GM08714 (cell line): ENCODE measurements at regions not wholly inside any gene's neighbourhood (a gene's known extent, or its start where the extent isn't known, plus 50 kb on each side); places are given as distances from the start of the nearest gene placed in this dataset.
"Not testable (repeated sequence)": the region's sequence is repeated elsewhere in the genome, so short reads cannot be mapped to it uniquely, and the experiment has no call there.

ENCODE experiments used
- H3K4me3 ChIP-seq: fragments of 200-500 bp; sonication (Bioruptor generic); 2 replicates; pipeline ENCODE4 v1.5.1; 2014; ENCODE audit warnings: mild to moderate bottlenecking, low read length, inconsistent platforms
- ZNF274 ChIP-seq: IDR thresholded peaks from 2 replicates; pipeline ENCODE4 v1.6.1; 2012; ENCODE audit warnings: mild to moderate bottlenecking, low read depth, low read length

DNA sequence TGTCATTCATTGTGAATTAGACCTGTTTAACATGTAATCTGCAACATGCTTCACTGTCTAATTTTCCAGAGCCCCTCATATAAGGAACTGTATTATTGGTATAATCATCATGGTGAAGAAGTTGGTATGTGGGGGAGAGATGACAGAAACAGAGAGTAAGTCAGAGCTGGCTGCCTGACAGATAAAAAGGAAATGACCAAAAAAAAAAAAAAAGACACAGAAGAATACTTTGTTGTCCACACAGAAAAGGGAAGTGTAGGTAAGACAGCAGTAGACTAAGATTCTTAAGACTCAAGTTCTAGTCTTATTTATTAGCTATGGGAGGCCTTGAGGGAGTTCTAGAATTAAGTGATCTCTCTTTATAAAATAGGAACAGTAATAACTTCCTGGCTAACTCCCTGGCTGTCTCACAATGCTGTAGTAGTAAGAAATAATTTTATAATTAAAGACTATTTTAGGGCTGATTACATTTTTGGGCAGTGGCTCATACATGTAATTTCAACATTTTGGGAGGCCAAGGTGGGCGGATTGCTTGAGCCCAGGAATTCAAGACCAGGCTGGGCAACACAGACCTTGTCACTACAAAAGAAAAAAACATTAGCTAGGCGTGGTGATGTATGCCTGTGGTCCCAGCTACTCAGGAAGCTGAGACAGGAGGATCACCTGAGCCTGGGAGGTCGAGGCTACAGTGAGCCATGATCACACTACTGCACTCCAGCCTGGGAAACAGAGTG is 102.5 kb downstream of the PRL start:
- H3K4me3 ChIP-seq: no peak overlapping the region
- no peak for TF ChIP-seq ZNF274

DNA sequence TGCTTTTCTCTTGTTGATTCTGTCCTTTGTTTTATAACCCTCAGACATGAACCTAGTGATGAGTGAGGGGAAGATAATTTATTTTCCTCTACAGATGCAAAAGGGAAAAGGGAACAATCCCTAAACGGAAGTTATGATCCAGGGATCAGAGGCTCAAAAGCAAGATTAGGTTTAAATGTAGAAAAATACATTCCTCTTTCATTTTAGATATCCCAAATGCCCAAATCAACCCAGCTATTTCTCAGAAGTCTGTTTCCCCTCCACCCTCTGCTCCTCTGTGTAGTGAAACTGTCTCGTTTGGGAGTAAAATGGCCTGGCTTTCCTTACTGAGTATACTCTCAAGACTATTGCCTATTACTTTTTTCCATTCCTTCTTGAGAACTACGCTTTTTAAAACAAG is 97.1 kb downstream of the PRL start:
- TF ChIP-seq ZNF274: no peak
- no peak overlapping the region for H3K4me3 ChIP-seq

DNA sequence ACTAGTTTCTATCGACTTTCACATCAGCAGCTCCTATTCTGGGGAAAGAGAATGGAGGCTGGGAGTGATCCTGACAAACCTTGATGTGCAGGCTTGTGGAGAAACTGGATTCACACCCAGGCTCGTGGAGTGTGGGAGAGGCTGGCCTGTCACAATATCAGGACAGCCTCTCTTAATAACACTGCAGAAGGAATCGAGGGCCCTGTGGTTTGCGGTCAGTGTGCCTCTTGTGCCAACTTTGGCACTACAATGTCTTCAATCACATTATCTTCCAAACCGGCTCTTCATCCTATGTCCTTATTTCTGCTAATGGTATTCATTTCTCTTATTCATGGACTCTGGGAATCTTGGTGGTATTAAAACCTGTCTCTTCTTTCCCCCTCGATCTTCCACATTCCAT is 92.7 kb downstream of the PRL start:
- no peak overlapping the region for H3K4me3 ChIP-seq
- TF ChIP-seq ZNF274: no peak

DNA sequence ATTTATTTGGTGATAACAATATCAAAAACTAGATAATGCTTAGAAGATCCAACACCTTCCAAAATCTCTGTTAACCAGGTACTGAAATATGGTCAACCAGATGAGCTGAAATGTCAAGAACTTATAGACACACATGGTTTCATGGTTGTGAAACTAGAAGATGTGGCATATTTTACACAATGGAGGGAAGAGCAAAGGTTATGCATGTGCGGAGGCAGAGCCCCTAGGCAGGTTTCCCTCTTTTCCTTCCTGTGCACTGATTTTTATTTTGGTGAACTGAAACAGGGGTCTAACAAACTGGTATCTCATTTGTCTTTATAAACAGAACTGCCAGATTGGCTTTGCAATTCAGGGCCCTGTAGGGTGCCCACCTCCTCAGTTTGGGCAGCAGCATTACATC is 91.6 kb downstream of the PRL start:
- no peak overlapping the region for H3K4me3 ChIP-seq
- no peak for TF ChIP-seq ZNF274

DNA sequence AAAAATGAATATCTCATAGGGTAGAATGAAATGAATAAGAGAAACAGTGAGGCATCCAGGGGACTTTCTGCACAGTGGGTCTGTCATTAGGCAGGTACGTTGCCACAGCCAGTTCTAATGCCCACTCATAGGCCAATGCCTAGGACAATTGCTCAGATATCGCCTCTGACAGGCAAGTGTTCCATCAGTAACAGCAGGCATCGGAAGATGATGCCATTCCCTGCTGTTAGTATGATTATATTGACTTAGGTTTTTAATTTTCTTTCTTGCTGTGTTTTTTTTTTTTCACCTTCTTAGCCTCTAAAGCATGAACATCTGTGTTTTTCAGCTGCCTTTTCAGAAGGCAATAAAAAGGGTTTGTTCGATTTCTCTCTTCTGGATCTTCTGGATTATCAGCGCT is 90.7 kb downstream of the PRL start:
- H3K4me3 ChIP-seq: no peak overlapping the region
- TF ChIP-seq ZNF274: no peak

DNA sequence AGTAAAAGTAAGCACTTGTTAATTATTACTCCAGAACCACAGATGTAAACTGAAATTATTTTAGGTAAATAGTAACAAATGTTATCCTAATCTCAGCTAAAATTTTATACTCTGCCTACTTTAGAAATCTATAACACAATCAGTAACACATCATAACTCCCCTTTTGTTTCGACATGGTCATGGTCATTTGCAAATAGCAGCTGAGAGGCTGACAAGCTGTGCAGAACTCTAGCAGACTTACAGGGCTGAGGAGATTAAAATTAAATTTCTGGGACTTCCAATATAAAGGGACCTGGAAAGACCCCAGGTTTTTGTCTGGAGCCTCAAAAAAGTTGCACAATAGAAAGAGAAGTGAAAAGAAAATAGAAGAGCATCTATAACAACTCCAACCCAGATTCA is 88.8 kb downstream of the PRL start:
- no peak overlapping the region for H3K4me3 ChIP-seq
- TF ChIP-seq ZNF274: no peak

DNA sequence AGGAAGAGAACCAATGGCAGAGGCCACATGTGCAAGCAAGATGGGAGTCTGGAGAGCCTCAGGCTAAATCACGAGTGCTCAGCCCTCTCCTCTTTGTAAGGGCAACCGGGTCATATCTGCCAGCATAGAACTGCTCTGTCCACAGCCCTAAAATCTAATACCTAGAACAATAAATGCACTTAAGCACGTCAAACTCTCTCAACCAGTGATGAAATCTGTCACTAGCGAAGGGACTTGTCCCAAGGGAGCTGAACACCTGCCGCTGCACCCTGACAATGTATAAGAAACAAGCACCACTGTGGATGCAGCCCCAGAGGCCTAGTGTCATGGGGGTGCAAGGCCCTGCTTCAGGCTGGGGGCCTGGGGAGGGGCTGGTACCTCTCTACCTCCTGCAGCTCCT is 82.5 kb downstream of the PRL start:
- no peak overlapping the region for H3K4me3 ChIP-seq
- TF ChIP-seq ZNF274: no peak

DNA sequence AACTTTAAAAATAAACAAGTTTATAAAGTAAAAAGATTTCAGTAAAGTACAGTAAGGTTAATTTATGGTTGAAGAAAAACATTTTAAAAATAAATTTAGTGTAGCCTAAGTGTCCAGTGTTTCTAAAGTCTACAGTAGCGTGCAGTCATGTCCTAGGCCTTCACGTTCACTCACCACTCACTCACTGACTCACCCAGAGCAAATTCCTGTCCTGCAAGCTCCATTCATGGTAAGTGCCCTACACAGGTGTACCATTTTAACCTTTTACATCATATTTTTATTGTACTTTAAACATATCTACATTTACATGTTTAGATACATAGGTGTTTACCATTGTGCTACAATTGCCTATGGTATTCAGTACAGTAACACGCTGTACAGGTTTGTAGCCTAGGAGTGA is 81.4 kb downstream of the PRL start:
- not testable (repeated sequence) for H3K4me3 ChIP-seq

DNA sequence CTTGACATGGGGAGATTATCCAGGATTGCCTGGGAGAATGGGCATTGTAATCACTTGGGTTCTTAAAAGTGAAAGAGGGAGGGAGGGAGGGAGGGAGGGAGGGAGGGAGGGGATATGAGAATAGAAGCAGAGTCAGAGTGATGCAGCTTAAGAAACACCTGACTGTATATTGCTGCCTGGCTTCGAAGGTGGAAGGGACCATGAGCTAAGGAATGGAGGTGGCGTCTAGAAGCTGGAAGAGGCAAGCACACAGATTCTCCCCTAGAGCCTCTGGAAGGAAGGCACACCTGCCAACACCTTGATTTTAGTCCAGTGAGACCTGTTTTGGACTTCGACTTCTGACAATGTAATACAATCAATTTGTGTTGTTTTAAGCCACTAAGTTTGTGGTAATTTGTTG is 78.4 kb downstream of the PRL start:
- H3K4me3 ChIP-seq: no peak overlapping the region
- TF ChIP-seq ZNF274: no peak

DNA sequence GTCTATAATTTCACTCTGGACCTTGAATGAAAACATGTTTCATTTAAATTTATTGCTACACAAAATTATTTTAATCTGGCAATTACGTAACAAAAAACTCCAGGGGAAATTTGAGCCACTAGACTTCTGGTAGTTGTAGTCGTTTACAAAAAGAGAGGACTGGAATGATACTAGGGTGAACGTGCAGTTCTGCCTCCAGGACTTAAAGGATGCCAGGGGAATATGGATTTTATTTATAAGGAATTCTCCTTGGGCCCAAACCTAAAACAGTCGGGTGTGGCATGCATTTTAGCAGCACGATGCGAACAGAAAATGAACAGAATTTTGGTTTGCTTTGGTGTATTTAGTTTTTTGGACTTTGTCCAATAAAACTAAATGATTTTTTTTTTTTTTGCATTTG is 76.9 kb downstream of the PRL start:
- no peak for TF ChIP-seq ZNF274

DNA sequence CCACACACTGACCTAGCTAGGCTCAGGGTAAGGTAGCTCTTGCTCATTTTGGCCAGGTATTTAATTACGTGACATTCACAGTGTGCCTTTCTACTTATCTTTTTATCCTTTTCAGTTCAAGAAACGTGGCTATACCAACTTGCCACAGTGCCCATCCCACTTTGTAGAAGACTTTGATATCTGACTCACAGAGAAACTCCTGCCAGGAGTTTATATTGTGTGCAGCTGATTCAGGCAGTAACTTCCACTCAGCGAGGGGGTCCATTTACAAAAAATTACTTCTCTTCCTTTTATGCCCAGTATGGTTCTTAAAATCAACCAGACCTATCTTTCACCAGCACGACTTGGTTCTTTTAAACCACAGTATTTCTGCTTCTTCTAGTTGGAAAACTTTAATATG is 75.6 kb downstream of the PRL start:
- H3K4me3 ChIP-seq: no peak overlapping the region
- no peak for TF ChIP-seq ZNF274

More for the DNA sequence above, 76.9 kb downstream of the PRL start:
- H3K4me3 ChIP-seq: no peak overlapping the region

DNA sequence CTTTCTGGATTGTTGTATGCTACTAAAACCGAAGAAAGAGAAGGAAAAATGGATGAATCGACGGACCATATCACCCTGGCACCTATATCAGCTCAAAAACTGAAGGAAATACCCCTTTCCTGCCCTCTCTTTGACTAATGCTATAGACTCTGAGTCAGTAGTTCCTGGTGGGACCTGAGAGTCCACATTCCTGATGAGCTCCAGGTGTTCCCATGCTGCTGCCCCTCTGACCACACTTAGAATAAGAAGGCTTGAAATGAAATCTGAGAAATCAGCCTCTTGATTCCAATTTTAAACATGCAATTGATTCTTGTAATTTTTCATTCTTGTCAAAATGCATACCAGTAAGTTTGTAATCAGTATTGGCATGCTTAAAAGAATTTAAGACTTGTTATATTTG is 75.2 kb downstream of the PRL start:
- H3K4me3 ChIP-seq: no peak overlapping the region
- TF ChIP-seq ZNF274: no peak

DNA sequence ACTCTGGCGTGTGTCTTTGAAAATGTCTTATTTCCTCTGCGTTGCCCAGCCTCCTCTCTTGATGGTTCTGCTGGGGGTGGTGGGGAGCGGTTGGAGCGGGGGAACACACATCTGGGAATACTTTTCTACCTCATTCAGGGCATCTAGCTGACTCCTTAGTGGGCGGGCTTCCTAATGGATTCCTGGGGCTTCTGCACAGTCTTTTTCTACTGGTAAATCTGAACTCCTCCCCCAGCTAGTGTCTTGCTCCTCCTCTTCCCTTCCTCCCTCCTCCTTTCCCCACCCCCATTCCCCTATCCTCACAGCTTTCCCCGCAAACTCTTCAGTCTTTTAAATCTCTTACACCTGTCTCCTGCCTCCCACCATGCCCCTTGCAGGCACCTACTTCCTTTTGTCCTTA is 74.4 kb downstream of the PRL start:
- H3K4me3 ChIP-seq: no peak overlapping the region
- no peak for TF ChIP-seq ZNF274

DNA sequence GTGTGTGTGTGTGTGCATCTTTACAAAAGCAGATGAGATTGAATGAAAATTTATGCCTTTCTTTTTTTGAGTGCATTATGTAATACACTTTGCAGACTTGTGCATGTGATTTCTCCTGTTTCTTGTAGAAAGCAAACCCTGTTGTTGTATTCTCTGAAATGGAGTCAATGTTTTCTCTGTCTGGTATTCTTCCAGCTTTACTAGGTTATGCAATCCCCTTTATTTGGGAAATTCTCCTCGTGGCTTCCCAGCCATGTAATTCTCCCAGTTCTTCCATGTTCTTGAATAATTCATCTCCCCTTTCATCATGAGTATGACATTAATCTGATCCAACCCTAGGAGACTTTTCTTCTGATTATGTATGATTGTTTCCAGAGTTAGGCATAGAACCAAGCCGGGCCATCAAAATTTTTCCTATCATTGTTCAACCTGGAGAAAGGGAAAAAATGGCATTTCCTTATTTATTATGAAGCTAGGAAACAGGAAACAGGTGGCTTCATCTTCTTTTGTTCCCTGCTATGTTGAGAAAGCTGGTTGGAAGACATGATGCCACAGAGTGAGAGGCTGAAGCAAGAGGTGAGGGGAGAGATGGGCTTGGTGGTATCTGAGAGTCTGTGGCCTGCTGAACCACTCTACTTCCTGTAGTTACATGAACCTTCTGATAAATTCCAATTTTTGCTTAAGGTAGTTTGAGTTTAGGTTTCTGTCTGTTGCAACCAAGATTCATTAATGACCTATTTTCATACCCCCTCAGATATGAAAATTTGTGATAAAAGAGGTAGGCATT is 68.8 kb downstream of the PRL start:
- no peak for TF ChIP-seq ZNF274
- H3K4me3 ChIP-seq: no peak overlapping the region

DNA sequence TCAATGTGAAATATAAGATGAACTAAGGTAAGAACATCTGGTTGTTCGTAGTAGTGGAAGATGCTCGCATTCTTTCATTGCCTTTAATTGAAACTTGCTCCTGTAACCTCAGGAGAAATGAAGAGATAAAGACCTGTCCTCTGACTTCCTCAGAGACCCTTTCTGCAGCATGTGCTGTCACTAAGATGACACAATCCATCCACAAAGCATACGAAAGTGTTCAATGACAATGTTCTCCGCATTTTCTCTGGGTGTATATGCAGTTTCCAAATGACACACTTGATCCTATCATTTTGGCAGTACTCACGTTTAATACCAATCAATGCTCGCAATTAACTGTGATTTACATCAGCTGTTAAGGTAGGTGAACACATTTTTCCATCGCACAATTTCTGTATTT is 65.8 kb downstream of the PRL start:
- TF ChIP-seq ZNF274: no peak
- H3K4me3 ChIP-seq: no peak overlapping the region
